HCT116 (cell line): ENCODE measurements at regions not wholly inside any gene's neighbourhood (a gene's known extent, or its start where the extent isn't known, plus 50 kb on each side); places are given as distances from the start of the nearest gene placed in this dataset.

Experiments used
- CTCF ChIP-seq, 3 experiments: fragments of 200-600 bp in 1 of 3; sonication (generic) in 1 of 3; IDR thresholded peaks in 2 of 3; conservative IDR thresholded peaks in 1 of 3; 2 replicates each; pipeline ENCODE4 v1.5.1; 2012 to 2017; ENCODE audit warnings: low read depth in 2 of 3, low read length in 2 of 3, antibody characterized with exemption in 1 of 3, borderline replicate concordance in 1 of 3, control low read depth in 1 of 3, mild to moderate bottlenecking in 1 of 3, mixed read lengths in 1 of 3, mixed run types in 1 of 3, moderate library complexity in 1 of 3; ENCODE audit not compliant: insufficient read depth in 1 of 3
- EZH2 ChIP-seq: fragments of 200-600 bp; sonication (generic); IDR thresholded peaks from 2 replicates; pipeline ENCODE4 v1.6.1; 2017; ENCODE audit warnings: antibody characterized with exemption, mixed run types
- EZH2phosphoT487 ChIP-seq: fragments of 200-600 bp; IDR thresholded peaks from 2 replicates; pipeline ENCODE4 v1.6.1; 2018; ENCODE audit warnings: antibody characterized with exemption, borderline replicate concordance
- JUND ChIP-seq: IDR thresholded peaks from 2 replicates; pipeline ENCODE4 v1.6.1; 2012
- POLR2A ChIP-seq: IDR thresholded peaks from 2 replicates; pipeline ENCODE4 v1.7.0; 2011; ENCODE audit warnings: borderline replicate concordance; ENCODE audit not compliant: insufficient read depth, insufficient read length; ENCODE audit errors: extremely low read depth
- POLR2AphosphoS5 ChIP-seq: IDR thresholded peaks from 2 replicates; pipeline ENCODE4 v1.6.1; 2011; ENCODE audit warnings: mild to moderate bottlenecking, low read depth, low read length, moderate library complexity
- RAD21 ChIP-seq: IDR thresholded peaks from 2 replicates; pipeline ENCODE4 v1.6.1; 2012; ENCODE audit warnings: low read depth, mild to moderate bottlenecking
- SP1 ChIP-seq: IDR thresholded peaks from 2 replicates; pipeline ENCODE4 v1.6.1; 2012; ENCODE audit warnings: low read depth
- ZNF274 ChIP-seq: fragments of 200-500 bp; sonication (Bioruptor generic); IDR thresholded peaks from 2 replicates; pipeline ENCODE4 v1.6.1; 2014; ENCODE audit warnings: mild to moderate bottlenecking, low read depth, low read length, inconsistent platforms

DNA sequence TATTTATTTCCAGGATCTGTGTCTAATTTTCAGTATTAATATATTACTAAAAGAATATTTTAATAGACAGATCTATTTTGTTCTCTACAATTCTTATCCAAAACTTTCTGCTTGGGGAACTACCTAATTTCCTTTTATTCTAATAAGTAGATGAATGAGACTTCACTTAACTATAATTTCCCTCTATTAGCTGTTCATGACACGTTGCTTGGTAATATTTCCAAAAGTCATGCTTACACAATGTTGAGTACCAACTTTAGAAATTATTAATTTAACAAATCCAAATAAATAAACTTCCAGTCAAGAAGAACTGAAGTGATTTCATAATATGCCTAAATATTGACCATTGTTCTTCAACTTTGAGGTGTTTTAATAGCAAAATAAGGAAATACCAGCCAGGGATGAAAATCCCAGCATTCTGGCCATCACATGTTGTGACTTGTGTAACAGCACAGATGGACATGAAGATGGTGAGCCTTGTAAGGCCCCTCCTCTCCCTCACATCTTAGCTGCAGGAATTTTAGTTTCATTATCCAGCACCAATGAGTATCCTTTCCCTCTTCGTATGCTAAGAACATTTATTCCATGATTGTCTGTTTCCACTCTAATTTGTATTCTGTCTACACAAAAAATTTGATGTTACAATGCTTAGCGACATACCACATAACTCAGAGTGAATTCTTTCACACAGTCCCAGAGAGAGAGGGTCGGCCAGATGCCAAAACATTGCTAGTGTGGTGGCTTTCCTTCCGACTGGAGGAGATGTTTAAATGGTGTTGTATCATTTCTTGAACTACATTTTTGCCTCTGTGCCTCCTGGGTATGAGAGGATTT lies 137.5 kb downstream of the FOXA2 start:
- TF ChIP-seq CTCF (IDR thresholded peaks at IDR 0.05 in 2 of 3, conservative IDR thresholded peaks at IDR 0.05 in 1 of 3; ENCODE audit: borderline replicate concordance in 1 of 3, insufficient read depth in 1 of 3, low read depth in 2 of 3, low read length in 2 of 3) (no peak), SP1 (no peak), JUND (no peak), POLR2A (no peak), EZH2 (no peak), EZH2phosphoT487 (no peak), POLR2AphosphoS5 (no peak), RAD21 (no peak), ZNF274 (no peak)
